ENCODE measurements at regions not wholly inside any gene's neighbourhood (a gene's known extent, or its start where the extent isn't known, plus 50 kb on each side); places are given as distances from the start of the nearest gene placed in this dataset.

DNA sequence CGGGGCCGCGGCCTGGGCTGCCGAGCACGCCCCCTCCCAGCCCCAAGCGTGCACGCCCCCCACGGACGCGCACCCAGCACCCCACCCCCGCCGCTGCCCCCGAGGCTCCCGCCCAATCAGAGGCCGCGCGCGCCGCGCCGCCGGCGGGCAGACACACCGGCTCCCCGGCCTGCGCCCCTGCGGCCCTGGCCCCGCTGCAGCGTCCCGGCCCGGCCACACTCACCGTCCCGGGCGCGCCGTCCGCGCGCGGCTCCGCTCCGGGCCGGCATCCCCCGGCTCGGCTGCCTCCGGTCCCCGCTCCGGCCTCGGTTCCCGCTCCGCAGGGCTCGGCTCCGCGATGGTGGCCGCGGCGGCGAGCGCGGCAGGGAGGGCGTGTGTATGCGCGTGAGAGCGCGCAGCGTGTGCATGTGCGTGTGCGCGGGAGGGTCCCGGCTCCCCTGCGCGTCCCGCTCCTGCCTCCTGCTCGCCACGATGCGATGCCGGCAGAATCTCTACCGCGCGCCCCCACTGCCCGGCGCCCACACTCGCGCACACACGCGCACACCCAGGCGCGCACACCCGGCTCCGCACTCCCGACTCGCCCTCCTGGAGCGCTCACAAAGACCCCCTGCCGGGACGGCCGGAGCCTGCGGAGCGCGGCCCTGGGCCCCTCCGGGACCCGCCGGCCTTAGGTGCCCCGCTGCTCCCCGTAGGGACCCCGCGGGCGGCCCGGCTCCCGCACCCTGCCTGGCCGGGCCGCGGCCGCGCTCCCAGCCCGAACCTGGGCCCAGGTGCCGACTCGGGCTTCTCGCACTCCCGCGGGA, 186.5 kb upstream of the LINGO1 start:
- DNase-seq: no peak

DNA sequence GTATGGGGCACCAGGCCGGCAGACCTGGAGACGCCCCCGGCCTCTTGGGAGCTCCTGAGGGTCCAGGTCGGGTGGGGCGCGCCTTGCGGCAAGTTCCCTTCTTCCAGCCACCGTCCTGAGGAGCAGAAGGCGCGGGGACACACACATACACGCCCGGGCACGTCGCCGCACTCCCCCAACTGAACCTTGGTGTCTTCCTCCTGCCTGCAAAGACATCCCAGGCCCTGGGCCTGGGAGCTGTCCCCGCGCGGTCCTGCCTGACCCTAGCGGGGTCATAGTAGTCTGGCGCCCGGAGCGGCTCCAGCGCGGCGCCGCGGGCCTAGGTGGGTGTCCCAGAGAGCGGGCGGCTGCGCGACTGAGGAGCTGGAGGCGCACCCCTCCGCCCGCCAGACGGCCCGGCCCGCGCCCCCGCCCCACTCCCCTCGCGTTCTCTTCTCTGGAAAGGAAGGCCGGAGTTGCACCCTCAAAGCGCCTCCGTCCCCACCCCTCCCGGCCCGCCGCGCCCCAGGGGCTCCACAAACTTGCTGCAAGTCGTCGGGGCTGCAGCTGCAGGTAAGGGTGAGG, 185.9 kb upstream of the LINGO1 start:
- DNase-seq: no peak

DNA sequence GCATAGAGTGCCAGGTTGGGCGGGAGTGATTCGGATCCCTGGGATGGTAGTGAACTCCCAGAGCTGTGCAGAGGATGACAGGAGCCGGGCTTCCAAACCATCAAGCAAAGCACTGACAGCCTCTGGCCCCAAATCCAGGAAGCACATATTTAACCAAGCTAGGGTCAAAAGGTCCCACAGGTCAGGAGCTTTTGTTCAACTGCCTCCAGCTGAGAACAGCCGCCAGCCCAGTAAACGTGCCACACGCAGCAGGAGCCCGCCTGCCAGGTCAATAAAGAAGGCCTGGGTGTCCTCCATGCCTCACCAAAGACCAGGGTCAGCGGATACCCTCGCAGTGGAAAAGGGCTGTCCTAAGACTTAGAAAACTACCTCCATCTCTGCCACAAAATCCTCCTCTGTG, 184.7 kb upstream of the LINGO1 start:
- no peak for DNase-seq

DNA sequence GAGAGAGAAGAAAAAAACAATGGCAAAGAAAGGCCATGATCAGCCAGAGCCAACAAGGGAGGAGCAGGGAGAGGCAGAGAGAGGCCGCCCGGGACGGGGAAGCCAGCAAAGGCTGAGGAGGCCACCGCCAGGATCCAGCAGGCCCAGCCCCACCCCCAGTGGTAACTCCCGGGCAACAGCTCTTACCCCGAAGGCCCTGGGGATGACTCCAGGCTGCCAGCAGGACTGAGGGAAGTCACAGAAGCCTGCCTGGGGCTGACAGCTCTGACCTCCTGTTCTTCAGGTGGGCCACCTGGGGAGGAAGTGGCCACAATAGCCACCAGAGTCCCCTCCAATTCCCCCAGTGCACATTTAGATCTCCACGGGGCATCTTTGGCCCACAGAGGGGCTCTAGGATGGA, 184.3 kb upstream of the LINGO1 start:
- no peak for DNase-seq

DNA sequence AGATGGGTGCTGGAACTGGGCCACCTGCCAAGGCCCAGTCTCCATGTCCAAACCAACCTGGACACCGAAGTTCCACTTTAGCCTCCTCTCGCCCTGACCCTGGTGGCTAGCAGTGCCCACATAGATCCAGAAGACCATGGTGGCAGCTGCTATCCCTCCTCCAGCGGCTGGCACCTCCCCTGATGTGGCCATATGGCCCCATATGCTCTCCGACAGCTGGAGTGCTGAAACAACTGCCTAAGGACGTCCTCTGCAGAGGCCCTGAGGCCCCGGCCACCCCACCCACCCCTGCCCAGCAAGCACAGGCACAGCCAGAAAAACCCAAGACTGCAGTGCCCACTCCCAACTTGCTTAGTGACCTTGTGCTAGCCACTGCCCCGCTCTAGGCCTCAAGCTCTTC, 182.3 kb upstream of the LINGO1 start:
- DNase-seq: no peak

DNA sequence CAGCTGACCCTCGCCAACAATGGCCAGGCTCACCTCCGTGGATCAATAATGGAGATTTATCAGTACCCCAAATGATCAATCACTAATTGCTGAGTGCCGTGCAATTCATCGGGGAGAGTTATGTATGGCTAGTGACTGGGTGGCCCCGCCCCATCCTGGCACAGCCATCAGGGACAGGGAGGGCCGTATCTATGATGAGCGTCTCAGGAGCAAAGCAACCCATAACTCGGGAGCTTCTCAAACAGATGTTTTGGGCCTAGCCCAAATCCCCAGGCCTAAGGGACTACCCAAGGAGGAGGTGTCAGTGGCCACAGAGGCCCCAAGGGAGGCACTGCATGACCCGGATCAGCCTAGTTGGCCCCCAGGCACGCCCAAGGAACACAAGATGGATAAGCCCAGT, 180.0 kb upstream of the LINGO1 start:
- no peak for DNase-seq

DNA sequence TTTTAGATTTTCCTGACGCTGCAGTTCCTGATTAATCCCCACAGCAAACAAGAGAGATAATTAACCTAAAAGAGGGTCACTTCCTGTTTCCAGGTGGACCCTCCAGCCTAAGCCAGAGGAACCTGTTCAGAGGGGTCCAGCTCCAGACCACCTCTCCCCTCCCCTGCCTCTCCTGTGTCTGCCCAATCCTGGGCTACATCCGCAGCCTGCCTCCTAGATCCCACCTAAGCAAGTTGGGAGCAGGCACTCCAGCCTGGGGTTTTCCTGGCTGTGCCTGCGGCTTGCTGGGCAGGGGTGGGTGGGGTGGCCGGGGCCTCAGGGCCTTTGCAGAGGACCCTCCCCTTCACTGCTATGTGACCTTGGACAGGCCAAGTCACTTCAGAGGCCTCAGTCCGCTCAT, 178.6 kb upstream of the LINGO1 start:
- no peak for DNase-seq

DNA sequence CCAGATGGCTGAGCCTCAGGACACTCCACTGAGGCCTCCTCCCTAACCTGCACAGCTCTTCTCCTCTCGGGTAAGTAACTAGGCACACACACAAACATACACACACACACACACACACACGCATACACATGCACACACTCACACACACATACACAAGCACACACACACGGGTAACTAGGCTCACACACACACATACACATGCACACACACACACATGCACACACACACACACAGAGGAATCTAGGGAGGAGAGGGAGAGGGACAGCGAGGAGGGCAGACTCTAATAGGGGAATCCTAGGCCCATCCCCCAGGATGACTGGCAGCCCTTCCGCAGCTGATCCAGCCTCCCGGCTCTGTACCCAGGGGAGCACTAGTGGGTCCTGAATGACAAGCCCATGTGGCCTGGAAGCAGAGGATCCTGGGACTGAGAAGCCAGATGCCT, 177.4 kb upstream of the LINGO1 start:
- no peak for DNase-seq

DNA sequence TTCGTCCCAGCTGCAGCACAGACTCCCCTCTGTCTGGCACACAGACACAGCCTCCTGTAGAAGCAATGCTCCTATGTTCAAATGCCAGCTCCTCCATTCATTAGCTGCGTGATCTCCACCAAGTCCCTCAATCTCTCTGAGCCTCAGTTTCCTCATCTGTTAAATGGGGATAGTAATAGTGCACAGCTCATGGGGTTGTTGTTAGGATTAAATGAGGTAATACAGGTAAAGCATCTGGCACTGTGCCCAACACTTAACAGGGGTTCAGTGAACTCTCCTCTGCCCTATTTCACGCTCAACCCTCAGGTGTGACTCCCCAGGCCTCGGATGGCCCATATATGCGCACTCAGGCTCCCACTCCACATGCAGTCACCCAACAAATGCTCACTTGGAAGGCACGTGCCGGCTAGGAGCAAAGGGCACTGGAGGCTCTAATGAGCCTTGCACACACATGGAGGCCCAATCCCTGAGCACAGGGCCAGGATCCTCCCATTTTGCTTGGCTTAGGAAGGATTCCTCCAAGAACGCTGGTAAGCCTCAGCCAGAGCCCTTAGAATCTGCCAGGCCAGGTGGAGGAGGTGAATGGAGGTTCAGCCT, 176.0 kb upstream of the LINGO1 start:
- no peak for DNase-seq

DNA sequence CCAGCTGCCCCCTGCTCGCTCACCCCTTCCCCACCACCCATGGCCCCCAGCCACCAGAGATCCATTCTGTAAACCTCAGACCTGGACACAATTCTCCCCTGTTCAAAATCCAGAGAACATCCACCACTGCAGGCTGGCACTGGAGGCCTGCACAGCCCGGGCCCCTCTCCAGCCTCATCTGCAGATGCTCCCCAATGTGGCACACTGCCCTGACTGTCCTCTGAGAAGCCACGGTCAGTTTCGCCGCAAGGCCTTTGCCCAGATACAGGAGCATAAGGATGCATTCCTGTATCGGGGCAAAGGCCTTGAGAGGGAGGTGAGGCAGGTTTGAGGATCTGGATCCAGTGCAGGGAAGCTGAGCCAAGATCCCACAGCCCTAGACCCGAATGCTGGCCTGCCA, 175.4 kb upstream of the LINGO1 start:
- DNase-seq: no peak

DNA sequence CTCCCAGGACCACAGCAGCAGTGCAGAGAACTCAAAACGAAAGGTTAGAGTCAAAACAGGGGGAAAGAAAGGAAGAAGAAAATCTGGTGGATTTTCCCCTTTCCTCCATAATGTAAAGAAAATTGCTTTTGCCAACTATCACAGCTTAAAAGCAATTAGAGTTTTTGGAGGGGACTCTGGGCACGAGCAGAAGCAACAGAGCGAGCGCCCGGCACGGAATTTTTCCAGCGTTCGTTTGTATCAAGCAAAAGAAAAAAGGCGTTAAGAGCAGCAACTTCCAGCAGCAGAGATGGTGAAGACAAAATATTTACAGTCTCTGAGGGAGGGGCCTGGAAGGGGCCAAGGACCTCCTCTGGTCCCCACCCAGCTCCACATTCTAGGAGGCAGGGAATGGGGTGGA, 174.9 kb upstream of the LINGO1 start:
- DNase-seq: no peak

DNA sequence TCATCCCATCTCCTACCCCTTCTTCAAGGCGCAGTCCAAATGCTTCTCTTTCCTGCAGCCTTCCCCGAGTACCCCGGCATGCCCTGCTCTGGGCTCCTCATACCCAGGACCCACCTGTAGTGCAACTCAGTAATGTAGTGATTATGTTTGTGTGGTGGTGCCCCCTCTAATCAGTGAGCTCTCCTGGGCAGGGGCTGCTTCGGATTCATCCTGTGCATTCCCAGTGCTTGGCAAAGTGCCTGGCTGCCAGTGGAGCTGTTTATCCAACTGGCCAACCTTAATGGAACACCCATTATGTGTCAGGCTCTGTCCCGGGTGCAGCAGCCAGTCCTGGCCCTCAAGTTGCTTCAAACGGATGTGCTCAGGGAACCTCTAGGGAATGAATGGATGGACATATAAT, 174.4 kb upstream of the LINGO1 start:
- DNase-seq: no peak

DNA sequence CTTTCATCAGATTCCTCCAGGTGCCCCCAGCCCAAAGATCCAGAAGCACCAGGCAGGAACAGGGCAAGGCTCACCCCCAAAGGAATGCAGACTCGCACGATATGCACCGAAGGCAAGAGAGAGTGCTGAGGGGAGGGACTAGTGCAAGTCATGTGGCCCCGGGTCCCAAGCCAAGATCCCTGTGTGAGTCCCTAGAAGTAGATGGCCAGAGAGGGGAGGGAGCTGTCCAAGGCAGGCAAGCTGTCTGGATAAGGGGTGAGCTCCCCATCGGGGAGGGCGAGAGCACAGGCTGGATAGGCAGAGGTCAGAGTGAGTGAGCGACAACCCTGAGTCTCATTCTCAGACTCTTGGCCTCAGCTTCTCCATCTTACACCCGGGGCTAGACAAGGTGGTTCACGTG, 171.5 kb upstream of the LINGO1 start:
- no peak for DNase-seq

DNA sequence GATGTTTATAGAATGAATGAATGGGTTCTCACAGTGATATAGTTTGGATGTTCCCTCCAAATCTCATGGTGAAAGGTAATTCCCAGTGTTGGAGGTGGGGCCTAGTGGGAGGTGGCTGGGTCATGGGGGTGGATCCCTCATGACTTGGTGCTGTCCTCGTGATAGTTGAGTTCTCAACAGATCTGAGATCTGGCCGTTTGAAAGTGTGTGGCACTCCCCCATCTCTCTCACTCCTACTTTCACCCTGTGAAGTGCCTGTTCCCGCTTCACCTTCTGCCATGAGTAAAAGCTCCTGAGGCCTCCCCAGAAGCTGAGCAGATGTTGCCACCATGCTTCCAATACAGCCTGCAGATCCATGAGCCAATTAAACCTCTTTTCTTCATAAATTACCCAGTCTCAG, 170.8 kb upstream of the LINGO1 start:
- DNase-seq: no peak

DNA sequence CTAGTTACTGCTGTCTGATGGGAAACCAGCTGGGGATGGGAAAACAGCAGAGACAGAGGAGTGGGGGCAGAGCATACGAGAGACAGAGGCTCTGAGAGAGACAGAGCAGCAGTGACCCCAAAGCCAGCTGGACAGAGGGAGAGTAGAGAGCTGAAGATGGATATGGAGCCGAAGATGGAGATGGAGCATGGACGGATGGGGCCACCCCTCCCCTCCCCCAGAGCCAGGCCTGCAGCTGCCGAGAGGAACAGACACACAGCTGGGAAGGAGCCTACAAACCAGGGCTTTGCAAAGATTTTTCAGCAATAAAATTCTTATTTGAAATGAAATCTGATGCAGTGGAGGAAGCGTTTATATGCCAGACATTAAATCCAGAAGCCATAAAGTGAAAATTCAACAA, 167.6 kb upstream of the LINGO1 start:
- DNase-seq: no peak

DNA sequence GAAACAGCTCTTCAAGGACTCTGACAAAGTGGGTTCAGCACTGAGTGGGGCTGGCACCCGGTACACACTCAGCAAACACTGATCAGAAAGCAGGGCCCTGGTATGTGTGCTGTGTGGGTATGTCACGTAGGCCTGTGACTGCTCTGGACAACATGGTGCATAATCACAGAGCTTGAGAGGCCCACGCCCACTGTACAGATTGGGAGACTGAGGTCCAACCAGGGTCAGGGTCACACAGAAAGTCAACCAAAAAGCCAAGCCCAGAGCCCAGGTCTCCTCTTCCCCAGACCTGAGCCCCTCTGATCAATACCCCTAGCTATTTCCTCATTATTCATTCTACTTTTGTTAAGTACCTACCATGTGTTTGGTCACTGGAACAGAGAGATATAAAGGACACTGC, 166.1 kb upstream of the LINGO1 start:
- no peak for DNase-seq

DNA sequence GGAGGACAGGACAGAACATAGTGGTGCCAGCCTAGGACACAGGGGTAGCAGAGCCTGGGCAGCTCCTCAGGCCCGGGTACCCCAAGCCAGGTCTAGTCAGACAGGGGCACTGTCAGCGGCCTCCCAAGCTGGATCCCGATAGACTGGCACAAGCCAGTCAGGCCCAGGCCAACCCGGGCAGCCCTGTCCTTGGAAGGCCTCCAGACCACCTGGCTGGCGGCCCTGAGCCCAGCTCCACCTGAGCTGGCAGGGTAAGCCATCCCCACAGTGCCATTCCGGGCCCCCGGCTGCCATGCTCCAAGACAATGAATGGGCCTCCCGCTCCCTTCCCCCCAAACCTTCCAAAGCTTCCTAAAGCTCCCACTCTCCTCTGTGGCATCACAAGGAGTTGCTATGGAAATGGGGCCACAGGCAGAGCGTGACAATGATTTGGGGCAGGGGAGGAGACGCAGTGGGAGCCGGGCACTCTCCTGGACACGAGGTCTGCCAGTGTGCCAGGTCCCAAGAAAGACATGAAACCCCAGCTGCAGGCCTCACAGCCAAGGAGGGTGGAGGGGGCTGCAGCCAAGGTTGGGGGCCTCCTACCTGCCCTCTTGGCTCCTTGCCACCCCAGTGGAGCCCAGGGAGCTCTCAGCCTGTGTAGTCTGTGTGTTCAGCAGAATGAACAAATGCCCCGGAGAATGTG, 165.6 kb upstream of the LINGO1 start:
- no peak for DNase-seq

DNA sequence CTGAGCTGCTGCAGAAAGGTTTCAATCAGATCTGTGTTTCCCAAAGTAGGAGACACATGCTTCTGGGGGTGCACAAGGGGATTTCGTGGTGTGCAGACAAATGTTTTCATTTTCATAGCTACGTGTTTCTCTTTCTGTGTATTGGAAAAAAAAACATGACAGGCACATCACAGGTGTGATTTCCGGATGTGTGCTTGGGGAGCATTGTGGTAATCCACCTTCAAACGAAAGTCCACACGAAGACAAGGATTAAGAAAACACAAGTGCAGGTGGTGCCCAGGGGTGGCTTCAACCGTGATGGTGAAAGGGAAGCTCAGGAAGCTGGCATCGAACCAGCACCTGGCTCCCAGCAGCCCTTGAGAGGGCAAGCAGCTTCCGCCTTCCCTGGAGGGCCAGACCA, 164.6 kb upstream of the LINGO1 start:
- no peak for DNase-seq

DNA sequence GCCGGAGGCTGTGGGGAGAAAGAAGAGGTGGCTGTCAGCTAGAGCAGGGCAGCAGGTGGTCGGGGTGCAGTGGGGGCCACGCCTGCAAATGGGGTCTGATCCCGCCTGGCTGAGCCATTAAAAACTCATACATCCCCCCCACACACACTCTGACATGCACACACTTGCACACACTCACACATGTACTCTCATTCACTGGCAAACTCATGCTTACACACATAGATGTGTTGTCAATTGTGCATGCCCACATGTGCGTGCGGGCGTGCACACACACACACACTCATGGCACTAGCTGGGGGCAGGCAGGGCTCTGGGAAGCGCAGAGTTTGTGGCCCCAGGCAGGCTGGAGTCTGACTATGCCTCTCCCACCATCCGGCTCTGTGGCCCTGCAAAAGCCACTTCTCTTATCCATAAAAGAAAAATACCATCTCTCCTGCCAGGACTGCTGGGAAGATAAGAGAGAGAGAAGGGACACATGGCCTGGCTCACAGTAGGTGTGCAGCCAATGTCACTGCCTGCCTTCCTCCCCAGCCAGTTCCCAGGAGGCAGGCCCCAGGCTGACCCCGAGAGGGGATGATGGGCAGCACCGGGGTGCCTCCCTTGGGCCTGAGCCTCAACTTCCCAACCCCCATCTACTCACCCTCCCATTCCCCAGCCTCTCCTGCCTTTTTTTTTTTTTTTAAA, 163.5 kb upstream of the LINGO1 start:
- no peak for DNase-seq

DNA sequence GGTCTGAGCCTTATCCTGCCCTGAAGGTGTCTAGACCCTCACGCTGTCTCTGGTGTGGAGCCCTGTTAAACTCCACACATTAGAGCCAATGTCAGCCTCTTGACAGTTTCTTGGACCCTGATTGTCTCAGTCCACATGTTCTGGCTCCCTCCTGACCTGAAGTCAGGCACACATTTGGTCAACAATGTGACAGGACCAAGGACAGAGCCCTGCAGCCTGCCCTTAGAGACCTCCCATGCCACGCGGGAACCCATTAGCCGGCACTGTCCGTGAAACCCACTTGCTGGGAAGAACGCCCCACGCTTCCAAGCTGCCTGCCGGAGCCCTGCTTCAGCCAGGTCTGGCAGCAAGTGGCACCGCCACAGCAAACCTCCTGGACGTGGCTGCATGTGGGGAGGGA, 162.7 kb upstream of the LINGO1 start:
- DNase-seq: no peak

DNA sequence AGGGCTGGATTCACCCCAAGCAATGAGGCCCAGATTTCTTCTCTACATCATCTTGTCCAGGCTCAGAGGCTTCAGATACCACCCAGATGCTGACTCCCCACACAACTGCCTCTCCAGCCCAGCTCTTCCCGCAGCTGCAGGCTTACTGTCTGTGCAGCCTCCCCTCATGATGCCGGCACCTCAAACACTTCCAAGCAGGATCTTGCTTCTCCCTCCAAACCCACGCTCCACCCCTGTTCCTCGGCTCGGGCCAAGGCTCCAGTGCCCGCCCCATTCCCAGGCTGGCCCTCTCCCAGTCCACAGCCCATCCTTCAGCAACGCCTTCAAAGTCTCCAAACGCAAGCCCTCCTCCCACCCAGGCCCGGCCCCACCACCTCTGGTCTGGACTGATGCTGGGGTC, 159.2 kb upstream of the LINGO1 start:
- no peak for DNase-seq

DNA sequence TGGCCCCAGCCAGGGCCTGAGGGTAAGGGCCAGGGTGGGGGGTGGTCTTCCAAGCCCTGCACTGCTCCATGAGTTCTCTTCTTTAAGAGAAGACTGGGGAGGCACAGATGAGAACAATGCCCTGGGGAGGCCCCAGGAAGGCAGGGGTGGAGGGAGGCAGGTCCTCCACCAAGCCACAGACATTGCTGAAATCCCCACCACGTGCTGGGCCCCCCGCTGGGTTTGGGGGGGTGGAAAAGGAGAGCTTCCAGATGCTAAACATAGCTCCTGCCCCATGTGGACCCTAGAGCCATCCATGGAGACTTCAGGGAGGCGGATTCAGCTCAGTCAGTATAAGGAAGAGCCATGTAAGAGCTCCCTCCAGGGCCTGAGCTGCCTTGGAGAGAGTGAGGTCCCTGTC, 157.8 kb upstream of the LINGO1 start:
- DNase-seq: no peak

DNA sequence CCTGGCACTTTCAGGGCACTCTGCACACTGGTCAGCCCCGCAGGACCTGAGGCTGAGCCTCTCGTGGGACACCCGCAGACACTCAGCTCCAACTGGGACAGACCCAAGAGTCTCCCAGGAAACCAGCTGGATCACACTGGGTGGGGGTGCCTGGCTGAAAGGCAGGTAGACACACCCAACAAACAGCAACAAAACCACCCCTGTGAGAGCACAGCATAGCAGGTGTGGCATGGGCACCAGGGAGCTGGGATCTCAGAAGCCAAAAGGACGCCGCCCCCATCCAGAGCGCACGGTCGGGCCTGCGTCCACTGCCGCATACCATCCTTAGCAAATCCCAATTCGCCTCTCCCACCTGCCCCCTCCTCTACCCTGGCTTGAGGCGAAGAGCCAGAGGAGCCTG, 154.2 kb upstream of the LINGO1 start:
- no peak for DNase-seq
